Hepatocyte (in vitro differentiated cells): ENCODE measurements at regions not wholly inside any gene's neighbourhood (a gene's known extent, or its start where the extent isn't known, plus 50 kb on each side); places are given as distances from the start of the nearest gene placed in this dataset.

Experiments used
- DNase-seq: peaks from one replicate; pipeline ENCODE4 v3.0.0-alpha.2; 2016; ENCODE audit warnings: low spot score
- H2AFZ ChIP-seq: fragments of 200-600 bp; sonication (generic); 2 replicates; pipeline ENCODE4 v1.6.0; 2016; ENCODE audit warnings: antibody characterized with exemption, mild to moderate bottlenecking
- H3K27ac ChIP-seq: fragments of 200-600 bp; sonication (generic); 2 replicates; pipeline ENCODE4 v1.5.1; 2016; ENCODE audit warnings: mild to moderate bottlenecking
- H3K27me3 ChIP-seq: fragments of 200-600 bp; sonication (generic); 2 replicates; pipeline ENCODE4 v1.6.1; 2016
- H3K36me3 ChIP-seq: fragments of 200-600 bp; sonication (generic); replicated peaks from 2 replicates; pipeline ENCODE4 v1.5.1; 2016; ENCODE audit warnings: low read depth; ENCODE audit not compliant: insufficient read depth
- H3K4me1 ChIP-seq: fragments of 200-600 bp; sonication (generic); 2 replicates; pipeline ENCODE4 v1.5.1; 2016; ENCODE audit warnings: mild to moderate bottlenecking, moderate library complexity; ENCODE audit not compliant: insufficient read depth
- H3K4me2 ChIP-seq: fragments of 200-600 bp; sonication (generic); 2 replicates; pipeline ENCODE4 v1.6.0; 2016
- H3K4me3 ChIP-seq: fragments of 200-600 bp; sonication (generic); 2 replicates; pipeline ENCODE4 v1.5.1; 2016; ENCODE audit warnings: mild to moderate bottlenecking
- H3K79me2 ChIP-seq: fragments of 200-600 bp; sonication (generic); 2 replicates; pipeline ENCODE4 v1.6.0; 2017; ENCODE audit warnings: mild to moderate bottlenecking
- H3K9me2 ChIP-seq: fragments of 200-600 bp; sonication (generic); replicated peaks from 2 replicates; pipeline ENCODE4 v1.6.0; 2017; ENCODE audit warnings: mild to moderate bottlenecking; ENCODE audit not compliant: insufficient read depth
- H3K9me3 ChIP-seq: fragments of 200-600 bp; sonication (generic); 2 replicates; pipeline ENCODE4 v1.5.1; 2016; ENCODE audit warnings: low read depth, mild to moderate bottlenecking
- H4K20me1 ChIP-seq: fragments of 200-600 bp; sonication (generic); 2 replicates; pipeline ENCODE4 v1.6.0; 2016; ENCODE audit warnings: mild to moderate bottlenecking; ENCODE audit not compliant: insufficient read depth, poor library complexity, severe bottlenecking
- EZH2 ChIP-seq: fragments of 200-600 bp; sonication (generic); IDR thresholded peaks from 2 replicates; pipeline ENCODE4 v1.6.1; 2016; ENCODE audit warnings: antibody characterized with exemption, mild to moderate bottlenecking, borderline replicate concordance
- EZH2phosphoT487 ChIP-seq: fragments of 200-600 bp; sonication (generic); IDR thresholded peaks from one replicate; pipeline ENCODE4 v1.6.1; 2018; ENCODE audit warnings: antibody characterized with exemption, mild to moderate bottlenecking, low read depth, moderate library complexity; ENCODE audit not compliant: unreplicated experiment, severe bottlenecking
- whole genome bisulfite sequencing: methylation state at CpG from one replicate; pipeline ENCODE4 v1.1.6; 2016; ENCODE audit warnings: low lambda C conversion rate; ENCODE audit errors: missing lambda C conversion rate; 5-methylcytosine and 5-hydroxymethylcytosine counted together
- TF ChIP-seq, protein P1 (sequence below): fragments of 200-600 bp; sonication (generic); IDR thresholded peaks from 2 replicates; pipeline ENCODE4 v1.5.1; 2016; ENCODE audit warnings: antibody characterized with exemption, mild to moderate bottlenecking; ENCODE audit not compliant: poor library complexity

GRCh38 chr9:28929433-28929832 lies 1356.2 kb upstream of the C9orf72 start:
- H4K20me1 ChIP-seq: no peaks in the 10 kb centered on the region
- no peaks in the 10 kb centered on the region for H3K27me3 ChIP-seq
- no peak overlapping the region for H3K27ac ChIP-seq
- no peaks in the 10 kb centered on the region for H3K36me3 ChIP-seq
- no peaks in the 10 kb centered on the region for H3K9me2 ChIP-seq
- H3K4me3 ChIP-seq: no peak overlapping the region
- TF ChIP-seq EZH2: no peak
- no peak for TF ChIP-seq EZH2phosphoT487
- TF ChIP-seq, protein P1, sequence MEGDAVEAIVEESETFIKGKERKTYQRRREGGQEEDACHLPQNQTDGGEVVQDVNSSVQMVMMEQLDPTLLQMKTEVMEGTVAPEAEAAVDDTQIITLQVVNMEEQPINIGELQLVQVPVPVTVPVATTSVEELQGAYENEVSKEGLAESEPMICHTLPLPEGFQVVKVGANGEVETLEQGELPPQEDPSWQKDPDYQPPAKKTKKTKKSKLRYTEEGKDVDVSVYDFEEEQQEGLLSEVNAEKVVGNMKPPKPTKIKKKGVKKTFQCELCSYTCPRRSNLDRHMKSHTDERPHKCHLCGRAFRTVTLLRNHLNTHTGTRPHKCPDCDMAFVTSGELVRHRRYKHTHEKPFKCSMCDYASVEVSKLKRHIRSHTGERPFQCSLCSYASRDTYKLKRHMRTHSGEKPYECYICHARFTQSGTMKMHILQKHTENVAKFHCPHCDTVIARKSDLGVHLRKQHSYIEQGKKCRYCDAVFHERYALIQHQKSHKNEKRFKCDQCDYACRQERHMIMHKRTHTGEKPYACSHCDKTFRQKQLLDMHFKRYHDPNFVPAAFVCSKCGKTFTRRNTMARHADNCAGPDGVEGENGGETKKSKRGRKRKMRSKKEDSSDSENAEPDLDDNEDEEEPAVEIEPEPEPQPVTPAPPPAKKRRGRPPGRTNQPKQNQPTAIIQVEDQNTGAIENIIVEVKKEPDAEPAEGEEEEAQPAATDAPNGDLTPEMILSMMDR: no peak
- no peak overlapping the region for H3K4me2 ChIP-seq
- H2AFZ ChIP-seq: no peak overlapping the region
- H3K79me2 ChIP-seq: no peaks in the 10 kb centered on the region
- no peak for DNase-seq
- no peaks in the 10 kb centered on the region for H3K9me3 ChIP-seq
- WGBS: 60% methylated on average over 3 of the region's 3 CpGs
- no peaks in the 10 kb centered on the region for H3K4me1 ChIP-seq

- 91% methylated on average over 3 of the region's 3 CpGs for whole genome bisulfite sequencing
- Histone ChIP-seq H3K27ac (no peak overlapping the region), H3K4me1 (no peaks in the 10 kb centered on the region), H3K9me2 (no peaks in the 10 kb centered on the region), H3K9me3 (no peaks in the 10 kb centered on the region), H3K4me2 (no peak overlapping the region), H3K4me3 (no peak overlapping the region), H3K79me2 (no peaks in the 10 kb centered on the region), H3K36me3 (no peaks in the 10 kb centered on the region), H2AFZ (no peak overlapping the region), H3K27me3 (no peaks in the 10 kb centered on the region), H4K20me1 (no peaks in the 10 kb centered on the region)
- DNase-seq: no peak
- no peak for TF ChIP-seq EZH2
Measured at GRCh38 chr9:28930766-28931165, 1357.5 kb upstream of the C9orf72 start.

DNA sequence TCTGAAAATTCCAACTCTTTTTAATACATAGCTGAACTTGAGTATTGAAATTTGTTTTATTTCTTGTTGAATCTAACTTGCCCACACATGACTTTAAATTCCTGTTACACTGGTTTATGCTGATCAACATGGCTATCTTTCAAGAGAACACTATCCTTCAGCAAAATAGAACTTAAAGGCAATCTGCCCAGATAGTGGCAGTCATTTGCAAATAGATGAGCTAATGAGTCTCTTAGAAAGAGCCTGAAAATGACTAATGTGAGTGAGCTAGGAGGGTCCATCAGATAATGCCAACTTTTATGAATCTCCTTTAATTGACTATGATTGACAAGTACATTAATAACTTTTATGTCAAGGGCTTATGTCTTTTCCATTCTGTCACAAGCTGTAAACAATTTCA lies 1360.8 kb upstream of the C9orf72 start:
- no peak overlapping the region for H3K4me3 ChIP-seq
- H3K9me2 ChIP-seq: no peaks in the 10 kb centered on the region
- H3K4me1 ChIP-seq: no peaks in the 10 kb centered on the region
- no peaks in the 10 kb centered on the region for H3K27me3 ChIP-seq
- no peak overlapping the region for H3K27ac ChIP-seq
- no peaks in the 10 kb centered on the region for H3K9me3 ChIP-seq
- no peak overlapping the region for H3K4me2 ChIP-seq
- H4K20me1 ChIP-seq: no peaks in the 10 kb centered on the region
- no peaks in the 10 kb centered on the region for H3K36me3 ChIP-seq
- TF ChIP-seq EZH2phosphoT487 (no peak), EZH2 (no peak)
- TF ChIP-seq, protein P1: no peak
- no peaks in the 10 kb centered on the region for H3K79me2 ChIP-seq
- no peak for DNase-seq
- no peak overlapping the region for H2AFZ ChIP-seq

- 27% methylated on average over 3 of the region's 3 CpGs for WGBS
- Histone ChIP-seq H3K9me3 (no peaks in the 10 kb centered on the region), H3K27ac (no peak overlapping the region), H3K4me2 (no peak overlapping the region), H3K9me2 (no peaks in the 10 kb centered on the region), H2AFZ (no peak overlapping the region), H3K4me1 (no peaks in the 10 kb centered on the region), H3K79me2 (no peaks in the 10 kb centered on the region), H3K27me3 (no peaks in the 10 kb centered on the region), H4K20me1 (no peaks in the 10 kb centered on the region), H3K4me3 (no peak overlapping the region), H3K36me3 (no peaks in the 10 kb centered on the region)
- TF ChIP-seq, protein P1: no peak
- TF ChIP-seq EZH2: no peak
- TF ChIP-seq EZH2phosphoT487: no peak
- no peak for DNase-seq
Measured at GRCh38 chr9:28938981-28939380, 1365.7 kb upstream of the C9orf72 start.
